Renal pelvis (tissue), 1 donor: ENCODE measurements at regions not wholly inside any gene's neighbourhood (a gene's known extent, or its start where the extent isn't known, plus 50 kb on each side); places are given as distances from the start of the nearest gene placed in this dataset.
"Not testable (repeated sequence)": the region's sequence is repeated elsewhere in the genome, so short reads cannot be mapped to it uniquely, and the experiment has no call there.

Experiments used
- DNase-seq: peaks from one replicate; pipeline ENCODE4 v3.0.0-alpha.2; 2013

DNA sequence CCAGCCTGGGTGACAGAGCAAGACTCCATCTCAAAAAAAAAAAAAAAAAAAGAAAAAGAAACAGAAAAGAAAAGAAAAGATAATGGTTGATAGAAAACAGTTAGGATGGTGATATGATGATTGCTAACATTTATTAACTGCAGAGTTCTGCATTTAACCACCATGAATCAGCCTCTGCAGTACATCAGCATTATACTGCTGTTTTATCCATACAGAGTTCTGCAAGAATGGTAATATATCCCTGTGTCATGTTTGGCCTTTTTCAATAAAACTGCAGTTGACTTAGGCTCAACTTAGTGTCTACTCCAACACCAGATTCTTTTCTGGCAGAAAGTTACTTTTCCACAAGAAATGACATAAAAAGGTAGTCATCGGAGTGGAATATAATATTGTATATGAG lies 62.6 kb downstream of the DUSP6 start:
- DNase-seq: no peak

DNA sequence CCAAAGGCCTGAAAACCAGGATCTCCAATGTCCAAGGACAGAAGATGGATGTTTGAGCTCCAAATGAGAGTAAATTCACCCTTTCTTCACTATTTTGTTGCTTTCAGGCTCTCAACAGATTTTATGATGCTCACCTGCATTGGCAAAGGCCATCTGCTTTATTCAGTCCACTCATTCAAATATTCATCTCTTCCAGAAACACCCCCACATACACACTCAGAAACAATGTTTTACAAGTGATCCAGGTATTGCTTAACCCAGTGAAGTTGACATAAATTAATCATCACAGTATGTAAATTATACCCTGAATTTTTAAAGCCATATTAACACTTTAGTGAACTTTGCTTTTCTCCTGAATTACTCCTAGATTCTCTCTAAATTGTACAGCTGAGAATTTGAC lies 63.3 kb downstream of the DUSP6 start:
- no peak for DNase-seq

DNA sequence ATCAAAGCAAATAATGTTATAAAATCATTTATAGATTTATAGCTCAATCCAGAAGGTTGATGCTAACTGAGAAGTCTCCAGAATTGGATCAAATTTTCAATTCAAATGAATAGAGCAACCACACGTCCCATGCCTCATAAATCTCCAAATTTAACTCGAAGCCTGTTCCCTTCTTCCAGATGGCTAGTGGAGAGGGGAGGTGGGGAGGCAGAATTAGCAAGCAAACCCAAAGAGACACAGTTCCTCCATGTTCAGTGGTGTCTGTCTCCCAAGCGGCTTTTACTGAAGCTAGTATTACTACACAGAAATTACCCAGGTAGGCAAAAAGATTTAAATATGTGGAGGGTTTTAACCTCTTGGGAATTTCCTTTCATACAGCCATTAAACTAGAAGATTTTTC lies 65.8 kb downstream of the DUSP6 start:
- DNase-seq: no peak

GRCh38 chr12:89281539-89281867 lies 70.8 kb downstream of the DUSP6 start:
- no peak for DNase-seq

GRCh38 chr12:89280833-89281538 lies 71.3 kb downstream of the DUSP6 start:
- DNase-seq: no peak

DNA sequence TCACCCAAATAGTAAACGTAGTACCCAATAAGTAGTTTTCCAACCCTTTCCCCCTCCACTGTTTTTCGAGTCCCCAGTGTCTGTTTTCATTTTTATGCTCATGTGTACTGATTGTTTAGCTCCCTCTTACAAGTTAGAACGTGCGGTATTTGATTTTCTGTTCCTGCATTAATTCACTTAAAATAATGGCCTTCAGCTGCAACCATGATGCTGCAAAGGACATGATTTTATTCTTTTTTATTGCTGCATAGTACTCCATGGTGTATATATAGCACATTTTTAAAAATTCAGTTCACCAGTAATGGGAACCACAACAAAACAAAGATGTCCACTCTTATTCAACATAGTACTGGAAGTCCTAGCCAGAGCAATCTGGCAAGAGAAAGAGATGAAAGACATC lies 72.8 kb downstream of the DUSP6 start:
- DNase-seq: no peak

DNA sequence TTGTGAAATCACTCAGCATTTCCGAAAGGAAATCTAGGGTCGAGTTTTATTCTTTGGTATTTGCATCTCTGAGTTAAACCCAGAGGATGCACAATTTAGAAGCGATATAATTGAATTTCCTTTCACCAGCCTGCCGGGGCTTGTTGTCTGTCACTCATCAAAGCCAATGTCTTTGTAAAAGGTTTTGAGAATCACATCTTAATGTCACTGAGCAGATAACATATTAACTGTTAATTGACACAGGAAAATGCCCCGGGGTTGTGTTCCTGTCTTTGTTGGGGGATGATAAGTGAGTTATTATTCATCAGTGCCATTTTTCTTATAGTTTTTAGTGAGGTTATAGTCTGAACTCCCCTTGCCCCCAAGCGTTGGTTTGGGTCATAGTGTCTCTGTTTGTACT lies 73.4 kb downstream of the DUSP6 start:
- no peak for DNase-seq

GRCh38 chr12:89278169-89278568 lies 74.1 kb downstream of the DUSP6 start:
- no peak for DNase-seq

DNA sequence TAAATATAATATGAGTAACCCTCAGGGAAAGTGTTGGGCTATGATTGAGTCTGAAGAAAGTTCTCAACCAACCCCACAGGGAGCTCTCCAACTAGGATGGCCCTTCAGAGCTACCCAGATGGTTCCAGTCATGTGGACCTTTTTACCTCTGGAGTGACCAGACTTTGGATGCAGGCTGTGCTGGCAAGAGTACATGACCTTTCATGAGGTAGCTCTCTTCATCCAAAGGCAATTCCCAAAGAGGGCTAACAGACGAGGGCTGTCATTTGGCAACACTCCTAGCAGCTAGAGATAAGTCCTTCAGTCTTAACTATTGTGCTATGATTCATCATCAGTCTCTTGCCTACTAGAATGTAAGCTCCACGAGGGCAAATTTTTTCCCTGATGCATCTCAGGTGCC lies 75.4 kb downstream of the DUSP6 start:
- no peak for DNase-seq

DNA sequence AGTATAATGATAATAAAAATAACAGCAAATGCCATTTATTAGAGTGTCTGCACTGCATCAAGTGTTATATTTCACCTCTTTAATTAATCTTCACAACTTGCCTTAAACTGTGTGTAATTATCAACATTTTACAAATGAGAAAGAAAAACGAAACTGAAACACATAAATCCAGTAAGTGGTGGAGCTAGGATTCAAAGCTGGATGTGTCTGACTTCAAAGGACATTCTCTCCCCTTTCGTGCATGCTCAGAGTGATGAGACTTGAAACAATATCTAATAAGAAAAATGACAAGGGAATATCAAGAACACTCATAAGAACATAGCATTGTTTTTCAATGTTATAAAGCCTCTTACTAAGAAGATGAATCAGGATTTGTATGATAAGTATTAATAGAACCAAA lies 78.8 kb downstream of the DUSP6 start:
- no peak for DNase-seq

DNA sequence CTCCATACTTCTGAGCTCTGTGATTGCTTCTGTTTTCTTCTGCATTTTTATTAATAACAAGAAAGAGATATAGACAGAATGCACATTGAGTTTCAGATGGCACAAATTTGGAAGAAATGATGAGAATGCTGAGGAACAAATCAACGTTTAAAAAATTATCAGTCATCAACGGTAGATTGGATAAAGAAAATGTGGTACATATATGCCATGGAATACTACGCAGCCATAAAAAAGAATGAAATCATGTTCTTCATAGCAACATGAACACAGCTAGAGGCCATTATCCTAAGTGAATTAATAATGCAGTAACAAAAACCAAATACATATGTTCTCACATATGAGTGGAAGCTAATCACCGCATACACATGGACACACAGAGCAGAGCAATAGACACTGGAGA lies 81.8 kb downstream of the DUSP6 start:
- DNase-seq: no peak

GRCh38 chr12:89269174-89269573 lies 83.1 kb downstream of the DUSP6 start:
- DNase-seq: no peak

DNA sequence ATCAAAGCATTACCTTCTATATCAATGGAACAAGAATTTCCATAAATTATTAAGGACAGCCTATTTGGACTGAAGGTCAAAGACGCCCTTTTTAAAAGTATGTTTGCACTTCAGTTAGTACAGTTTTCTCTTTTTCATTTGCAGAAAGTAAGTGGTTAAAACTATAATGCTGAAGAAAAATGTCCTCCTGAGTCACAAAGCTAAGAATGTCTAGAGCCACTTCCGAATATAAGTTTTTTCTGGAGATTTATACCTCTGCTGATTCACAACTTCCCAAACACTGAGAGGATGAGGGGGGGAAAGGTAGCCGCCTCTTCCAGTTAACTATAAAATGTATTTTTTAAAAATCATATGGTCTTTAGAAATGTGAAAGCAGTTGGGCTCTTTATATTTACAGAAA lies 84.9 kb downstream of the DUSP6 start:
- DNase-seq: no peak

- not testable (repeated sequence) for DNase-seq
Measured at GRCh38 chr12:89266574-89267188, 85.6 kb downstream of the DUSP6 start.

DNA sequence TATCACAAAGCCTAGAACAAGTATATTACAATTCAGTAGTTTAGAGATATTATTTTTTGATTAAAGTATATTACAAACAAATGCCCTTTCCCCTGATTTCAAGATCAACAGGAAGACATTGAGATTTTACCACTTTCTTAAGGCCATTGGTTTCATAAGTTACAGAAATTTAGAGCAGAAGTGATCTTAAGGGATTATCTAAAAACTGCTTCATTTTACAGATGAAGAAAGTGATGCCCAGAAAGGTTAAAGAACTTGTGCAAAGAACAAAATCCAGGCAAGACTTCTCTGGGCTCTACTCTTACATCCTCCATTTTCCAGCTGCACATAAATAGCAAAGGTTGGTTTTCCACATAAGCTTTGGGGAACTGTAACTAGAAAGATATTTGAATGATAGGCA lies 87.5 kb downstream of the DUSP6 start:
- DNase-seq: no peak

DNA sequence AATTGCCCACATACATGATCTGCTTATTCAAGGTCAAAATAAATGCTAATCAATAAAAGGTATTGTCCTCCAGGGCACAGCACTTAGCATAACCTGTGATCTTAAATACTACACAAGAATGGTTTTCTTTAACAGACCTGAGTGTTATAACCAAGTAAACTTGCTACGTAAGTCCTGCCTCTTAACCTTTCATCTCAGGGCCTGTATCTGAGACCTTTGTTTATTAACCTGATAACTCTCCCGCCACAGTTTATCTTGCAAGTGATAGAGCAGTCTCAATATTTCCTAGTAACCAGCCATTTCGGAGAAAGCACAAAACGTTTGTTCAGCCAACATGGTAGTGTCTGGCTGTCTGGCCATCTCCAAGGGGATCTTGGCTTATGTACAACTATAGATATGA lies 88.4 kb downstream of the DUSP6 start:
- DNase-seq: no peak

DNA sequence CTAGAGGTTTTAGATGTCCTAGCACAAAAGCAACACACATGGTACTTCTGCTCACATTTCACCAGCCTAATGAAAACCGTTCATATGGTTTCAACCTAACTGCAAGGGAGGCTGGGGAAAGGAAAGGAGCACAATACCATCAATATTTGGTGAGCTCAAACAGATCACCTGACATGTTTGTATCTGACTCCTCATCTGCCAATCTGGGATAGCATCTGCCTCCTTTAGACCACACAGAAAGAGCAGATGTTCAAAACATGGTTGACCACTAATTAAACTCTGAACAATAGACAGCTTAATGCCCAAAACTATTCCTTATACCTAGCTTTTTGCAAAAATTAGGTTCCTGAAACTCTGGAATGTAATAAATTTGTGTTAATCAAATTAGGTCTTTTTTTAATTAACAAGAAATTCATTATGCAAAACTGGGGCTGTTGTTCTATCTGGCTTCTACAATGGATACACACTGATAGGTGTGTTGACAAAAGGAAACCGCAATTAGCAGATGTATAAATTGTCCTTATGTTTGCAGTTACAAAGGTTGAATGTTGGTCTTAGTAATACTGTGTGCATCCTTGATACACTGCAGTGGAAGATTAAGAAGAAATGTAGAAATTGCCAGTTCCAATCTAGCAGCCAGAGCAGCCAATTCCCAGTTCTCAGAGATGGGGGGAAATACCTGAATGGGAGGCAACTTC lies 89.3 kb downstream of the DUSP6 start:
- DNase-seq: no peak

DNA sequence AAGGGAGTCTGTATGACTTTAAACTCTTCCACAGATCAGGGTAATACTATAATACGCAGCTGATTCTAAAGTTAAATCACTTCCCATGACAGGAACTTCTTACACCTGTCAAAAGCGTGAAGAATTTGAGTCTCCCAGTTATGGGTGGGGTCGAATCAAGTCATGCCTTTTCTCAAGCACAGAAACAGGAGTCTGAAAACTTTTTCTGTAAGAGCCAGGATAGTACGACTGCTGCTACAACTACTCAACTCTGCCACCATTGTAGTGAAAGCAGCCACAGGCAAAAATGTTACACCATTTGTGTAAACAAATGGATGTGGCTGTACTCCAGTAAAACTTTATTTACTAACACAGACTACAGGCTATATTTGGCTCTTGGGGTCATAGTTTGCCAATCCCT lies 90.3 kb downstream of the DUSP6 start:
- DNase-seq: no peak

GRCh38 chr12:89260841-89261637 lies 91.3 kb downstream of the DUSP6 start:
- DNase-seq: no peak

DNA sequence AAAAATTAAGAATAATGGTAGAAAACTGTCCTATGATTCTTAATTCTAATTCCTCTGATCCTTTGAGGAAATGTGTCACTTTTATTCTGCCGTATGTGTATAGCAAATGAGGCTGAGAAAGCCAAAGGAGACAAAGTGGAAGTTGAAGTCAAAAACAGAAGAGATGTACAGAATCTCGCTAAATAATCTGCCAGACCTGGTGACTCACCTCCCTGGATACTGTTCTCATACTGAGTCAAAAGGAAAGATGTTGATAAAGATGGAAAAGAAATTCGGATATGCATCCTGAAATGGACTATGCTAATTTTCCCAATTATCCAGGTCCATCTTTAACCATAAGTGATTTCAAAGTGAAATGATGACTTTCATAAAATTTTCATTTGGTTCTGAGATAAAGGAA lies 92.5 kb downstream of the DUSP6 start:
- DNase-seq: no peak

GRCh38 chr12:89258240-89258969 lies 93.9 kb downstream of the DUSP6 start:
- no peak for DNase-seq

GRCh38 chr12:89257340-89257739 lies 95.0 kb downstream of the DUSP6 start:
- no peak for DNase-seq
